NCI-H748 (cell line): ENCODE measurements at regions not wholly inside any gene's neighbourhood (a gene's known extent, or its start where the extent isn't known, plus 50 kb on each side); places are given as distances from the start of the nearest gene placed in this dataset.
"Not testable (repeated sequence)": the region's sequence is repeated elsewhere in the genome, so short reads cannot be mapped to it uniquely, and the experiment has no call there.

Experiments used
- DNase-seq: peaks from one replicate; lab custom pipeline; 2025; ENCODE audit not compliant: unreplicated experiment; lab: John Stamatoyannopoulos, UW

GRCh38 chr21:33974513-33975468 is 59.2 kb upstream of the ATP5PO start:
- DNase-seq = no peak

- no peak for DNase-seq
Observed at GRCh38 chr21:33973268-33973667, 57.7 kb upstream of the ATP5PO start.

GRCh38 chr21:33972539-33972938 is 56.9 kb upstream of the ATP5PO start:
- no peak for DNase-seq

- peak; percentile 57 for DNase-seq
Observed at GRCh38 chr21:33971492-33972013, 55.9 kb upstream of the ATP5PO start.

GRCh38 chr21:33969581-33969980 is 54.0 kb upstream of the ATP5PO start:
- no peak for DNase-seq

- DNase-seq = no peak
Observed at GRCh38 chr21:33968995-33969348, 53.4 kb upstream of the ATP5PO start.

- no peak for DNase-seq
Observed at GRCh38 chr21:33968080-33968994, 52.7 kb upstream of the ATP5PO start.

- no peak for DNase-seq
Observed at GRCh38 chr21:33967086-33967571, 51.5 kb upstream of the ATP5PO start.

- DNase-seq = peak; percentile 15
Observed at GRCh38 chr21:33966324-33966949, 50.8 kb upstream of the ATP5PO start.

GRCh38 chr21:33965662-33966061 is 50.1 kb upstream of the ATP5PO start:
- not testable (repeated sequence) for DNase-seq
